ENCODE measurements at regions not wholly inside any gene's neighbourhood (a gene's known extent, or its start where the extent isn't known, plus 50 kb on each side); places are given as distances from the start of the nearest gene placed in this dataset.

DNA sequence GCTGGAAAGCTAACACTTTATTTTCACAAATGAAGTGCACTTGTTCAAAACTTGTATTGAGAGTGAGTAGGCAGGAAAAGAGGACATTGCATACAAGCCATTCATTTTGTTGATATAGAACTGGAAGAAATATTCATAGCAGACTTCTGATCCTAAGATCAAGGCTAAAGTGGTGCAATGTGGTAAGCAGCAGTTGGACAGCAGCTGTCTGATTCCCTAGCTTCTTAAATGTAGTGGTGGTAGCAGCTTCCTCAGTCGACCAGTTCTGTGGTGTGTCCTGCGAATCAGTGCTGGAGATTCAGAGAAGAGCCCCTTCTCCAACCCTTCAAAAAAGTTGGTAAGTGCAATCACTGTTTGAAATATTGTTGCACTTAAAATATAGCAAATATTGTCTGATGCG lies 281.7 kb upstream of the GJE1 start:
- Histone ChIP-seq H3K36me3 (ENCODE audit: control insufficient read depth, insufficient read depth, low read length) (no peaks in the 10 kb centered on the region), H3K4me1 (replicated peaks in 1 of 2; ENCODE audit: control insufficient read depth in 2 of 2, insufficient read depth in 2 of 2, low read length in 2 of 2) (no peaks in the 10 kb centered on the region), H3K4me3 (no peak overlapping the region), H3K9me1 (ENCODE audit: control insufficient read depth, insufficient read depth, low read length) (no peaks in the 10 kb centered on the region), H3K4me2 (ENCODE audit: insufficient read depth, low read length) (no peak overlapping the region), H4K20me1 (replicated peaks; ENCODE audit: control insufficient read depth, insufficient read depth, low read length) (no peaks in the 10 kb centered on the region), H3K27me3 (ENCODE audit: control insufficient read depth in 2 of 2, insufficient read depth in 2 of 2, low read length in 2 of 2) (no peaks in the 10 kb centered on the region), H3K9me3 (replicated peaks; ENCODE audit: control insufficient read depth, insufficient read depth, low read depth, low read length) (no peaks in the 10 kb centered on the region), H3K79me2 (ENCODE audit: control insufficient read depth, insufficient read depth, low read length) (no peaks in the 10 kb centered on the region), H3K9ac (ENCODE audit: insufficient read depth in 1 of 2, low read depth in 2 of 2, low read length in 2 of 2) (no peak overlapping the region), H2AFZ (ENCODE audit: low read depth, low read length) (no peak overlapping the region), H3K27ac (ENCODE audit: extremely low read depth, low read depth, low read length) (no peak overlapping the region)
- CTCF ChIA-PET (ENCODE audit: low intra/inter-chr PET ratio): no interaction called here
- no peak for ATAC-seq
- no peak for DNase-seq (ENCODE audit: extremely low read depth in 1 of 4, low spot score in 3 of 4)
- FAIRE-seq: no peak
- TF ChIP-seq, protein P1, sequence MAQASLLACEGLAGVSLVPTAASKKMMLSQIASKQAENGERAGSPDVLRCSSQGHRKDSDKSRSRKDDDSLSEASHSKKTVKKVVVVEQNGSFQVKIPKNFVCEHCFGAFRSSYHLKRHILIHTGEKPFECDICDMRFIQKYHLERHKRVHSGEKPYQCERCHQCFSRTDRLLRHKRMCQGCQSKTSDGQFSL (CRISPR knock-in tag; IDR thresholded peaks at IDR 0.05): no peak
- TF ChIP-seq, protein P1 (tag; IDR thresholded peaks at IDR 0.05): no peak
- TF ChIP-seq HNRNPUL1 (IDR thresholded peaks at IDR 0.05; ENCODE audit: low read length) (no peak), HMG20A (CRISPR knock-in tag; conservative IDR thresholded peaks at IDR 0.05) (no peak), NR2F6 (CRISPR knock-in tag; IDR thresholded peaks at IDR 0.05) (no peak), BRF1 (IDR thresholded peaks at IDR 0.05; ENCODE audit: borderline replicate concordance, extremely low read depth, insufficient read length) (no peak), ZNF436 (CRISPR knock-in tag; IDR thresholded peaks at IDR 0.05) (no peak), GATAD2B (IDR thresholded peaks at IDR 0.05; ENCODE audit: borderline replicate concordance) (no peak)
- intact Hi-C loops (cut with micrococcal nuclease) (no loop called here), in situ Hi-C loops (cut with MboI) (no loop called here)
- POLR2A ChIA-PET: interaction anchor here (0.6 to 0.7 kb wide), 2 partner anchors 28 to 183 kb away, joined by 3 read pairs; no protein-coding TSS in a partner anchor
- BruUV-seq (replicated peaks): no TSS peak
- WGBS (ENCODE audit: insufficient coverage, low coverage, missing lambda C conversion rate): 13% methylated on average over 3 of the region's 3 CpGs

Measured in K562 (cell line).